Tibial nerve (tissue), 4 donors: ENCODE measurements at regions not wholly inside any gene's neighbourhood (a gene's known extent, or its start where the extent isn't known, plus 50 kb on each side); places are given as distances from the start of the nearest gene placed in this dataset.

Experiments
- DNase-seq, 2 donors: peaks; one replicate each; pipeline ENCODE4 v3.0.0-alpha.2; 2019; ENCODE audit warnings: low spot score in 2 of 2
- H3K27ac ChIP-seq, 4 donors: fragments of 200-600 bp; sonication (generic) in 3 of 4; one replicate each; pipeline ENCODE4 v1.5.1; 2017 to 2019; ENCODE audit warnings: mild to moderate bottlenecking in 1 of 4
- H3K27me3 ChIP-seq, 2 donors: fragments of 200-600 bp; sonication (generic) in 1 of 2; one replicate each; pipeline versions ENCODE4 v1.5.1 to v1.6.0; 2017 to 2019
- H3K36me3 ChIP-seq, 3 donors: fragments of 200-600 bp; sonication (generic); one replicate each; pipeline ENCODE4 v1.5.1; 2018 to 2019
- H3K4me1 ChIP-seq, 4 donors: fragments of 200-600 bp; sonication (generic) in 3 of 4; one replicate each; pipeline ENCODE4 v1.5.1; 2017 to 2019
- H3K4me3 ChIP-seq, 4 donors: fragments of 200-600 bp; sonication (generic) in 3 of 4; one replicate each; pipeline ENCODE4 v1.5.1; 2017 to 2019; ENCODE audit warnings: mild to moderate bottlenecking in 1 of 4, moderate library complexity in 1 of 4
- H3K9me3 ChIP-seq, 4 donors: fragments of 200-600 bp; sonication (generic) in 3 of 4; one replicate each; pipeline ENCODE4 v1.5.1; 2017 to 2019
- CTCF ChIP-seq, 5 experiments: fragments of 200-600 bp in 3 of 5; fragments of 450-650 bp in 2 of 5; sonication (generic) in 3 of 5; IDR thresholded peaks; one replicate each; pipeline ENCODE4 v1.5.1; 2016 to 2019; ENCODE audit warnings: antibody characterized with exemption in 5 of 5, mild to moderate bottlenecking in 3 of 5, moderate library complexity in 2 of 5
- EP300 ChIP-seq, 2 donors: sonication (generic); formaldehyde crosslinking; IDR thresholded peaks; one replicate each; pipeline ENCODE4 v1.6.1; 2017; ENCODE audit warnings: antibody characterized with exemption in 2 of 2, mild to moderate bottlenecking in 1 of 2
- POLR2A ChIP-seq, 2 donors: fragments of 450-650 bp; IDR thresholded peaks; one replicate each; pipeline ENCODE4 v1.6.1; 2017; ENCODE audit warnings: antibody characterized with exemption in 2 of 2, mild to moderate bottlenecking in 2 of 2, moderate library complexity in 2 of 2
- WGBS, 2 donors: methylation state at CpG; one replicate each; pipeline ENCODE4 v1.1.5; 2018; 5-methylcytosine and 5-hydroxymethylcytosine counted together

GRCh38 chr4:95644417-95644816 lies 95.6 kb upstream of the UNC5C start:
- H3K4me1 ChIP-seq = no peaks in the 10 kb centered on the region
- no peaks in the 10 kb centered on the region for H3K27me3 ChIP-seq
- TF ChIP-seq POLR2A (IDR thresholded peaks at IDR 0.05) (no peak), EP300 (IDR thresholded peaks at IDR 0.05) (no peak), CTCF (IDR thresholded peaks at IDR 0.05) (no peak)
- no peaks in the 10 kb centered on the region for H3K9me3 ChIP-seq
- DNase-seq = no peak
- H3K27ac ChIP-seq = no peak overlapping the region
- H3K4me3 ChIP-seq = no peak overlapping the region
- no peaks in the 10 kb centered on the region for H3K36me3 ChIP-seq

GRCh38 chr4:95643627-95644026 lies 94.9 kb upstream of the UNC5C start:
- H3K4me1 ChIP-seq = peaks cover 0 to 6% (median 0%) of the 10 kb centered on the region in 4 donors
- no peak overlapping the region for H3K27ac ChIP-seq
- TF ChIP-seq POLR2A (IDR thresholded peaks at IDR 0.05) (no peak), EP300 (IDR thresholded peaks at IDR 0.05) (no peak), CTCF (IDR thresholded peaks at IDR 0.05) (no peak)
- WGBS, 2 donors = 26 to 50% methylated on average over 1 of the region's 1 CpG
- DNase-seq = no peak
- no peak overlapping the region for H3K4me3 ChIP-seq
- no peaks in the 10 kb centered on the region for H3K9me3 ChIP-seq
- no peaks in the 10 kb centered on the region for H3K27me3 ChIP-seq
- H3K36me3 ChIP-seq = no peaks in the 10 kb centered on the region

- Histone ChIP-seq H3K4me3 (no peak overlapping the region), H3K4me1 (peaks cover 0 to 6% (median 0%) of the 10 kb centered on the region in 4 donors), H3K36me3 (no peaks in the 10 kb centered on the region), H3K27me3 (no peaks in the 10 kb centered on the region), H3K27ac (no peak overlapping the region), H3K9me3 (no peaks in the 10 kb centered on the region)
- 96 to 97% methylated on average over 7 of the region's 7 CpGs for WGBS, 2 donors
- no peak for DNase-seq
- TF ChIP-seq POLR2A (IDR thresholded peaks at IDR 0.05) (no peak), CTCF (IDR thresholded peaks at IDR 0.05) (no peak), EP300 (IDR thresholded peaks at IDR 0.05) (no peak)
Observed at GRCh38 chr4:95641571-95641970, 92.8 kb upstream of the UNC5C start.

- no peak for TF ChIP-seq EP300 (IDR thresholded peaks at IDR 0.05)
- no peak for TF ChIP-seq POLR2A (IDR thresholded peaks at IDR 0.05)
- no peak for TF ChIP-seq CTCF (IDR thresholded peaks at IDR 0.05)
- 69 to 71% methylated on average over 3 of the region's 3 CpGs for WGBS, 2 donors
Observed at GRCh38 chr4:95640311-95640710, 91.5 kb upstream of the UNC5C start.

GRCh38 chr4:95638920-95639501 lies 90.2 kb upstream of the UNC5C start:
- Histone ChIP-seq H3K27me3 (no peaks in the 10 kb centered on the region), H3K36me3 (no peaks in the 10 kb centered on the region), H3K9me3 (no peaks in the 10 kb centered on the region), H3K27ac (no peak overlapping the region), H3K4me3 (no peak overlapping the region), H3K4me1 (peaks cover 0 to 6% (median 0%) of the 10 kb centered on the region in 4 donors)
- no peak for TF ChIP-seq POLR2A (IDR thresholded peaks at IDR 0.05)
- 82% methylated on average over 5 of the region's 5 CpGs for WGBS, 2 donors
- DNase-seq = no peak

More at GRCh38 chr4:95640311-95640710, 91.5 kb upstream of the UNC5C start:
- Histone ChIP-seq H3K27ac (no peak overlapping the region), H3K9me3 (no peaks in the 10 kb centered on the region), H3K27me3 (no peaks in the 10 kb centered on the region), H3K4me1 (peaks cover 0 to 6% (median 0%) of the 10 kb centered on the region in 4 donors), H3K4me3 (no peak overlapping the region), H3K36me3 (no peaks in the 10 kb centered on the region)
- no peak for DNase-seq
